ENCODE measurements at regions not wholly inside any gene's neighbourhood (a gene's known extent, or its start where the extent isn't known, plus 50 kb on each side); places are given as distances from the start of the nearest gene placed in this dataset.

- ChIA-PET CTCF (no interaction called here), POLR2A (no interaction called here)
- Histone ChIP-seq H3K9me3 (ENCODE audit: control insufficient read depth, insufficient read depth, low read length) (peaks cover 7% of the 10 kb centered on the region; the same call in 1 of the 2 replicates), H3K4me3 (ENCODE audit: low read depth, low read length) (no peak overlapping the region), H3K27me3 (ENCODE audit: control insufficient read depth, insufficient read depth, low read length) (no peaks in the 10 kb centered on the region), H3K27ac (ENCODE audit: low read depth, low read length) (no peak overlapping the region)
- TF ChIP-seq, protein P1, sequence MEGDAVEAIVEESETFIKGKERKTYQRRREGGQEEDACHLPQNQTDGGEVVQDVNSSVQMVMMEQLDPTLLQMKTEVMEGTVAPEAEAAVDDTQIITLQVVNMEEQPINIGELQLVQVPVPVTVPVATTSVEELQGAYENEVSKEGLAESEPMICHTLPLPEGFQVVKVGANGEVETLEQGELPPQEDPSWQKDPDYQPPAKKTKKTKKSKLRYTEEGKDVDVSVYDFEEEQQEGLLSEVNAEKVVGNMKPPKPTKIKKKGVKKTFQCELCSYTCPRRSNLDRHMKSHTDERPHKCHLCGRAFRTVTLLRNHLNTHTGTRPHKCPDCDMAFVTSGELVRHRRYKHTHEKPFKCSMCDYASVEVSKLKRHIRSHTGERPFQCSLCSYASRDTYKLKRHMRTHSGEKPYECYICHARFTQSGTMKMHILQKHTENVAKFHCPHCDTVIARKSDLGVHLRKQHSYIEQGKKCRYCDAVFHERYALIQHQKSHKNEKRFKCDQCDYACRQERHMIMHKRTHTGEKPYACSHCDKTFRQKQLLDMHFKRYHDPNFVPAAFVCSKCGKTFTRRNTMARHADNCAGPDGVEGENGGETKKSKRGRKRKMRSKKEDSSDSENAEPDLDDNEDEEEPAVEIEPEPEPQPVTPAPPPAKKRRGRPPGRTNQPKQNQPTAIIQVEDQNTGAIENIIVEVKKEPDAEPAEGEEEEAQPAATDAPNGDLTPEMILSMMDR (IDR thresholded peaks at IDR 0.05; ENCODE audit: low read depth, low read length): no peak
- no peak for DNase-seq (ENCODE audit: low read depth, low spot score)
These were observed 234.0 kb upstream of the NMUR2 start for GRCh38 chr5:152638996-152639552.

DNA sequence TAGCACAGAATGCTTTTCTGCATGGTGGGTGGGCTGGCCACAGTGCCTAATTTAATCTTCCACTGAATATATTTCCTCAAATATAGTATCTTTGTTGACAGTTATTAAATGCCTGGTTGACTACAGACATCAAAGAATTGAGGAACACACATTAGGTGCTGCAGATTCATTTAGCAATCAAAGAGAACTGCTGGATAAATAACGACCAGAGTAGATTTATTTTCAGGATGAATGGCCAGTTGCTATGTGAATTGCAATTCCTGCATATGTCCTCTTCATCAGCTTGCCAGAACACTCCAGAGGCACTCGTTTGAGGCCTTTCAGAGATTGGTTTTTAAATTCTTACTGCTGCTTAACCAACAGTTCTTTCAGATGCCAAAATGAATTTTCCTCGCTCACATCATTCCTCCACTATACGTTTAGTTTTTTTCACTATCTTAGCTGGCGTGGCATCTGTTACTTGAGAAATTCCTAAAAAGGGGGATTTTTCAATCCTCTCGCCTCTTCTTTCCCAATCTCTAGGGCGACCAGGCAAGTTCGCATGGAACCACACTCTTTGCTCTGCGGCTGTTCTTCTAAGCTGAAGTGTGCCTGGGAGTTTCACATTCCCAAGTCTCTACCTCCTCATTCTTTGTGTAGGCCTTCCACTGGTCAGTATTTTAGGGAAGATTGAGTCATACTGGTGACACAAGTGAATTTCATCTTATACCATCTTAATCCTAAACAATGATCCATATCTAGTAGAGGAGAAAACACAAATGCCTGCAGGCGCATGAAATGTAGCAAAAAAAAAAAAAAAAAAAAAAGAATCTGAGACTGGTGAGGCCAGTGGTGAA lies 237.1 kb upstream of the NMUR2 start:
- no peaks in the 10 kb centered on the region for H3K27me3 ChIP-seq (ENCODE audit: control insufficient read depth, insufficient read depth, low read length)
- DNase-seq (ENCODE audit: low read depth, low spot score): no peak
- no peak overlapping the region for H3K4me3 ChIP-seq (ENCODE audit: low read depth, low read length)
- no peak overlapping the region for H3K27ac ChIP-seq (ENCODE audit: low read depth, low read length)
- ChIA-PET CTCF (no interaction called here), POLR2A (no interaction called here)
- peaks cover 4% of the 10 kb centered on the region; the same call in 1 of the 2 replicates for H3K9me3 ChIP-seq (ENCODE audit: control insufficient read depth, insufficient read depth, low read length)
- TF ChIP-seq, protein P1 (IDR thresholded peaks at IDR 0.05; ENCODE audit: low read depth, low read length): no peak

- peaks cover 3% of the 10 kb centered on the region; the same call in 1 of the 2 replicates for H3K9me3 ChIP-seq (ENCODE audit: control insufficient read depth, insufficient read depth, low read length)
- no peak overlapping the region for H3K4me3 ChIP-seq (ENCODE audit: low read depth, low read length)
- H3K27ac ChIP-seq (ENCODE audit: low read depth, low read length): no peak overlapping the region
- no peak for DNase-seq (ENCODE audit: low read depth, low spot score)
- no peaks in the 10 kb centered on the region for H3K27me3 ChIP-seq (ENCODE audit: control insufficient read depth, insufficient read depth, low read length)
- ChIA-PET CTCF (no interaction called here), POLR2A (no interaction called here)
- TF ChIP-seq, protein P1 (IDR thresholded peaks at IDR 0.05; ENCODE audit: low read depth, low read length): no peak
These were observed 237.8 kb upstream of the NMUR2 start for GRCh38 chr5:152642880-152643279.

DNA sequence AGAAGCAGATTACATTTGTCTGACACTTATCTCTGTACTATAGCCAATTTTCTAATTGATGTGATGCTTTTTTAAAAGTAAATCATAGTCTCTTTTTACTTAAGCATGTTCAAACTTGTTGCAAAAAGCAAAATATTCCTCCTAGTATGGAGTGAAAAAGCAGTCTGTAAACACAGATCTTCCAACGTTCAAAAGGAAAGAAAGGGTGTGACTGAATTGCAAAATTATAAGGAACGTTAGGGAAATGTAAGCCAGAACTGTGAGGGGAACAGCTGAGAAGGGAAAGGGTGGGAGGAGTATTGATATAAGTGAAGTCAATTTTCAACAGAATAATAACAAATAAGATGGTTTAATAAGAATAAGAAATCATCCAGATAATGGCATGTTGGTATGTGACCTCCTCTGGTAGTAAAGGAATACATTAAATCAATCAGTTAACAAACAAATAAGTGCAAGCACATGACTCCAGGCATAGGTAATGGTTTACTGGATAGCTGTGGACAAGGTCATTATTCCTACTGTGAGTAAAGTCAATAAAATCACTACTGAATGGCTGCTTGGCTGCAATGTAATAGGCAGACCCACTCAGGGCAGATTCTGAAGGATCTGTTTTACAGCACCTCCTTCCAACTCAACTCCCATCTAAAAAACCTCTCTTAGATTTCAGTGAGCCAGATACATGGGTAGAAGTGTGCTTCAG lies 239.1 kb upstream of the NMUR2 start:
- TF ChIP-seq, protein P1 (IDR thresholded peaks at IDR 0.05; ENCODE audit: low read depth, low read length): no peak
- CTCF ChIA-PET: no interaction called here
- no peak for DNase-seq (ENCODE audit: low read depth, low spot score)
- Histone ChIP-seq H3K27ac (ENCODE audit: low read depth, low read length) (no peak overlapping the region), H3K9me3 (ENCODE audit: control insufficient read depth, insufficient read depth, low read length) (peaks cover 3% of the 10 kb centered on the region; the same call in 1 of the 2 replicates), H3K27me3 (ENCODE audit: control insufficient read depth, insufficient read depth, low read length) (no peaks in the 10 kb centered on the region), H3K4me3 (ENCODE audit: low read depth, low read length) (no peak overlapping the region)
- POLR2A ChIA-PET: no interaction called here

DNA sequence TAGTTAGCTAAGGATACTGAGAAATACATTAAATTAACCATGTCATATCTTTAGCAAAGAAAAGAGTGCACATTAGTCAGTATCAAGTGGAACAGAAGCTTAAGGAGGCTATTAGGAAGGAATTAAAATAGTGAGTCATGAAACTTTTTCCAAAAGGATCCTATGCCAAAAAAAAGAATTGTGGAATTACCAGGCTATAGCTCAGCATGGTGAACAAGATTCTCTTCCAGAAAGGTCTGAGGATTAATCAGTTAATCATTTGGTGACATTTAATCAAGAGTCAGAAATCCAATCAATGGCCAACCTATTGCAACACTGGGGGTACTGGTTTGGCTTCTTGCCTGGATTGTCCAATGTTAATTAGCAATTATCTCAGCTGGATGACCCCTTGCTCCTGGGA lies 244.5 kb upstream of the NMUR2 start:
- CTCF ChIA-PET: no interaction called here
- Histone ChIP-seq H3K27me3 (ENCODE audit: control insufficient read depth, insufficient read depth, low read length) (no peaks in the 10 kb centered on the region), H3K27ac (ENCODE audit: low read depth, low read length) (no peak overlapping the region), H3K4me3 (ENCODE audit: low read depth, low read length) (no peak overlapping the region), H3K9me3 (ENCODE audit: control insufficient read depth, insufficient read depth, low read length) (no peaks in the 10 kb centered on the region)
- POLR2A ChIA-PET: no interaction called here
- no peak for DNase-seq (ENCODE audit: low read depth, low spot score)
- TF ChIP-seq, protein P1 (IDR thresholded peaks at IDR 0.05; ENCODE audit: low read depth, low read length): no peak
